ENCODE measurements at regions not wholly inside any gene's neighbourhood (a gene's known extent, or its start where the extent isn't known, plus 50 kb on each side); places are given as distances from the start of the nearest gene placed in this dataset.
"Not testable (repeated sequence)": the region's sequence is repeated elsewhere in the genome, so short reads cannot be mapped to it uniquely, and the experiment has no call there.

DNA sequence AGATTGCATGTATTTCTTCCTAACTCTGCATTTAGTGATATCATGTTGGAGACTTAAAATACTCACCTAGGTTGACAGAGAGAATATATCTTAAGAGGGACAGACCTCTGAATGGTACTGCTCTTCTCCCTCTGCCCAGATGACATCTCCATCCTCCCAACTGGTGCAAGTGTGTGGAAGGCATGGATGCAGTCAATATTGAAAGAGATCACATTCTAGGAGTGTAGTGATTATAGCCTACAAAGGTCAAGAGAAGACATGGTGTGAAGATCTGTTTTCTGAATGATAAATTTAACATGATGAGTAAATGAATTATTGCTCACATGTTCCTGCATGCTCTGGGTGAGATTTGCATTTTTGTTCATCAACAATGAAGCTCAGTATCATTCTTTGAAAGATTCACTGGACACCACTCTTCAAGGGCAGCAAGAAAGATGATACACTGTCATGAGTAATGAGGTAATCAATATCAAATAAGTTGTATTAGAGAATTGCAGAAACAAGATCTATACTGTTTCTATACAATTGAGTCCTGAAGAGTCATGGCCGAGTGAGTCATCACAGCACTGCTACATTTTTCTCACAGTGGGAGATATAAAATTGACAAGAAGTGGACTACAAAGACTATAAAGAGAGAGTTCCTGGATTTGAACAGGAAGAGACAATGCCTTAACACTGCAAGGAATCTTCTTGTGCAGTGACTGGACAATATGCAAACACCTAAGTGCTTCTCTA lies 183.3 kb upstream of the KRR1 start:
- no peak overlapping the region for H3K4me3 ChIP-seq (ENCODE audit: low read depth, low read length)
- TF ChIP-seq, protein P1, sequence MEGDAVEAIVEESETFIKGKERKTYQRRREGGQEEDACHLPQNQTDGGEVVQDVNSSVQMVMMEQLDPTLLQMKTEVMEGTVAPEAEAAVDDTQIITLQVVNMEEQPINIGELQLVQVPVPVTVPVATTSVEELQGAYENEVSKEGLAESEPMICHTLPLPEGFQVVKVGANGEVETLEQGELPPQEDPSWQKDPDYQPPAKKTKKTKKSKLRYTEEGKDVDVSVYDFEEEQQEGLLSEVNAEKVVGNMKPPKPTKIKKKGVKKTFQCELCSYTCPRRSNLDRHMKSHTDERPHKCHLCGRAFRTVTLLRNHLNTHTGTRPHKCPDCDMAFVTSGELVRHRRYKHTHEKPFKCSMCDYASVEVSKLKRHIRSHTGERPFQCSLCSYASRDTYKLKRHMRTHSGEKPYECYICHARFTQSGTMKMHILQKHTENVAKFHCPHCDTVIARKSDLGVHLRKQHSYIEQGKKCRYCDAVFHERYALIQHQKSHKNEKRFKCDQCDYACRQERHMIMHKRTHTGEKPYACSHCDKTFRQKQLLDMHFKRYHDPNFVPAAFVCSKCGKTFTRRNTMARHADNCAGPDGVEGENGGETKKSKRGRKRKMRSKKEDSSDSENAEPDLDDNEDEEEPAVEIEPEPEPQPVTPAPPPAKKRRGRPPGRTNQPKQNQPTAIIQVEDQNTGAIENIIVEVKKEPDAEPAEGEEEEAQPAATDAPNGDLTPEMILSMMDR (IDR thresholded peaks at IDR 0.05; ENCODE audit: low read depth, low read length, missing control alignments): no peak
- no peaks in the 10 kb centered on the region for H3K36me3 ChIP-seq (replicated peaks)
- in situ Hi-C loops (cut with HindIII; ENCODE audit: low pct_ligation_motif_present, low sequenced_read_pairs): no loop called here
- peak overlapping the region; percentile 41 for H3K27ac ChIP-seq
- H3K27me3 ChIP-seq (replicated peaks): no peaks in the 10 kb centered on the region
- DNase-seq: peak; percentile 58

DNA sequence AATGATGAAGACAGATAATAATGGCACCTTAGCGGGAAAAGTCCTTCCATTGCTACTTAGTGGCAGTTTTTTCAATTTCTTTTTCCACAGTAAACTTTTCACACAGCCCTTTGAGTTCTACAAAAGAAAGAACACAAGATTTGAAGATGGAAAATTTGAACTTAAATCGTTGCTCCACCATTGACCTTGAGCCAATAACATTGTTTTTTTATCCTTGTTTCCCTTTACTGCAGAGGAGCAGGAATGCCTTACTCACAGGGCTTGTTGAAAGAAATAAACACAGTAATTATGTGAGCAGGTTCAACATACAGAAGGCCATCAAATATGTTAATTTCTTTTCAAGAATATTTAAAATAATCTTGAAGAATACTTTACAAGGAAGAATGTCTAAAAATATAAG lies 181.5 kb upstream of the KRR1 start:
- TF ChIP-seq, protein P1 (IDR thresholded peaks at IDR 0.05; ENCODE audit: low read depth, low read length, missing control alignments): no peak
- DNase-seq: no peak
- in situ Hi-C loops (cut with HindIII; ENCODE audit: low pct_ligation_motif_present, low sequenced_read_pairs): no loop called here
- no peaks in the 10 kb centered on the region for H3K36me3 ChIP-seq (replicated peaks)
- no peak overlapping the region for H3K27ac ChIP-seq
- H3K4me3 ChIP-seq (ENCODE audit: low read depth, low read length): no peak overlapping the region
- no peaks in the 10 kb centered on the region for H3K27me3 ChIP-seq (replicated peaks)

GRCh38 chr12:75690296-75690955 lies 179.0 kb upstream of the KRR1 start:
- H3K4me3 ChIP-seq (ENCODE audit: low read depth, low read length): no peak overlapping the region
- H3K27ac ChIP-seq: peak overlapping the region; percentile 91
- DNase-seq: peak; percentile 98
- no peaks in the 10 kb centered on the region for H3K27me3 ChIP-seq (replicated peaks)
- in situ Hi-C loops (cut with HindIII; ENCODE audit: low pct_ligation_motif_present, low sequenced_read_pairs): no loop called here
- TF ChIP-seq, protein P1 (IDR thresholded peaks at IDR 0.05; ENCODE audit: low read depth, low read length, missing control alignments): no peak
- no peaks in the 10 kb centered on the region for H3K36me3 ChIP-seq (replicated peaks)

GRCh38 chr12:75686233-75686632 lies 174.8 kb upstream of the KRR1 start:
- DNase-seq; H3K4me3 ChIP-seq (ENCODE audit: low read depth, low read length); H3K27ac ChIP-seq; H3K27me3 ChIP-seq (replicated peaks); H3K36me3 ChIP-seq (replicated peaks); in situ Hi-C loops (cut with HindIII; ENCODE audit: low pct_ligation_motif_present, low sequenced_read_pairs): not testable (repeated sequence)

- DNase-seq: no peak
- Histone ChIP-seq H3K4me3 (ENCODE audit: low read depth, low read length) (no peak overlapping the region), H3K27ac (peak overlapping the region; percentile 96), H3K27me3 (replicated peaks) (no peaks in the 10 kb centered on the region), H3K36me3 (replicated peaks) (no peaks in the 10 kb centered on the region)
- TF ChIP-seq, protein P1 (IDR thresholded peaks at IDR 0.05; ENCODE audit: low read depth, low read length, missing control alignments): no peak
- in situ Hi-C loops (cut with HindIII; ENCODE audit: low pct_ligation_motif_present, low sequenced_read_pairs): no loop called here
These were observed 174.3 kb upstream of the KRR1 start for GRCh38 chr12:75685617-75686225.
